Neural cell (in vitro differentiated cells): ENCODE measurements at regions not wholly inside any gene's neighbourhood (a gene's known extent, or its start where the extent isn't known, plus 50 kb on each side); places are given as distances from the start of the nearest gene placed in this dataset.
A peak's percentile ranks its signal among the peaks of the same experiment; 100 is the strongest.

Source experiments
- H2AFZ ChIP-seq: fragments of 200-600, 300-800 bp; sonication (generic), shearing (Covaris generic); 2 replicates; pipeline ENCODE4 v1.6.0; 2014; ENCODE audit warnings: low read depth, mild to moderate bottlenecking, antibody characterized with exemption, low read length, moderate library complexity
- H3F3A ChIP-seq: fragments of 200-600 bp; shearing (Covaris generic); 2 replicates; pipeline ENCODE4 v1.6.1; 2016; ENCODE audit warnings: mild to moderate bottlenecking, moderate library complexity, mixed read lengths, antibody characterized with exemption, low read length; ENCODE audit not compliant: insufficient read depth, poor library complexity, severe bottlenecking
- H3K27ac ChIP-seq: fragments of 200-600, 300-800 bp; sonication (generic), shearing (Covaris generic); 2 replicates; pipeline ENCODE4 v1.5.1; 2014; ENCODE audit warnings: mild to moderate bottlenecking, low read length, moderate library complexity
- H3K27me3 ChIP-seq: fragments of 300-800, 200-600 bp; sonication (generic), shearing (Covaris generic); 2 replicates; pipeline ENCODE4 v1.6.0; 2014; ENCODE audit warnings: mild to moderate bottlenecking, low read depth, low read length, moderate library complexity; ENCODE audit not compliant: insufficient read depth
- H3K36me3 ChIP-seq: fragments of 300-800, 200-600 bp; sonication (generic), shearing (Covaris generic); 2 replicates; pipeline ENCODE4 v1.5.1; 2014; ENCODE audit warnings: mild to moderate bottlenecking, antibody characterized with exemption, low read length, moderate library complexity; ENCODE audit not compliant: insufficient read depth
- H3K4me2 ChIP-seq: fragments of 300-800, 200-600 bp; sonication (generic), shearing (Covaris generic); 2 replicates; pipeline ENCODE4 v1.6.0; 2014; ENCODE audit warnings: mild to moderate bottlenecking, low read length
- H3K4me3 ChIP-seq: fragments of 300-800, 200-600 bp; sonication (generic), shearing (Covaris generic); 2 replicates; pipeline ENCODE4 v1.5.1; 2014; ENCODE audit warnings: mild to moderate bottlenecking, low read length, moderate library complexity
- H3K79me2 ChIP-seq: fragments of 200-600 bp; shearing (Covaris generic); replicated peaks from 2 replicates; pipeline ENCODE4 v1.6.0; 2014; ENCODE audit warnings: mild to moderate bottlenecking, low read length, moderate library complexity; ENCODE audit not compliant: insufficient read depth
- H3K9ac ChIP-seq: fragments of 300-800, 200-600 bp; sonication (generic), shearing (Covaris generic); 2 replicates; pipeline ENCODE4 v1.6.1; 2016; ENCODE audit warnings: mild to moderate bottlenecking, low read length, mixed read lengths
- H3K9me2 ChIP-seq: fragments of 200-600 bp; shearing (Covaris generic); 2 replicates; pipeline ENCODE4 v1.6.1; 2016; ENCODE audit warnings: mild to moderate bottlenecking, low read length, mixed read lengths; ENCODE audit not compliant: insufficient read depth
- H3K9me3 ChIP-seq: fragments of 200-600, 300-800 bp; sonication (generic), shearing (Covaris generic); 2 replicates; pipeline ENCODE4 v1.6.1; 2016; ENCODE audit warnings: mild to moderate bottlenecking, mixed run types, low read length, moderate library complexity, mixed read lengths
- H4K20me1 ChIP-seq: fragments of 200-600 bp; shearing (Covaris generic); 2 replicates; pipeline ENCODE4 v1.6.1; 2016; ENCODE audit warnings: mild to moderate bottlenecking, mixed run types; ENCODE audit not compliant: insufficient read depth
- CTCF ChIP-seq: fragments of 450-650 bp; IDR thresholded peaks from 2 replicates; pipeline ENCODE4 v1.5.1; 2014; ENCODE audit warnings: antibody characterized with exemption, mild to moderate bottlenecking, moderate library complexity; ENCODE audit not compliant: poor library complexity, severe bottlenecking
- EP300 ChIP-seq: fragments of 450-650 bp; conservative IDR thresholded peaks from 2 replicates; pipeline ENCODE4 v1.6.1; 2014; ENCODE audit warnings: antibody characterized with exemption, mild to moderate bottlenecking, moderate library complexity; ENCODE audit not compliant: poor library complexity, severe bottlenecking
- EZH2 ChIP-seq: fragments of 200-600, 300-800 bp; shearing (Covaris generic), sonication (generic); IDR thresholded peaks from 2 replicates; pipeline ENCODE4 v1.6.1; 2014; ENCODE audit warnings: antibody characterized with exemption, low read length, borderline replicate concordance, mild to moderate bottlenecking; ENCODE audit not compliant: insufficient read depth, poor library complexity, severe bottlenecking
- MXI1 ChIP-seq: fragments of 450-650 bp; conservative IDR thresholded peaks from 2 replicates; pipeline ENCODE4 v1.6.1; 2014; ENCODE audit warnings: antibody characterized with exemption, mild to moderate bottlenecking; ENCODE audit not compliant: poor library complexity, severe bottlenecking
- POLR2AphosphoS5 ChIP-seq: IDR thresholded peaks from 2 replicates; pipeline ENCODE4 v1.6.1; 2012
- RAD21 ChIP-seq: fragments of 450-650 bp; conservative IDR thresholded peaks from 2 replicates; pipeline ENCODE4 v1.6.1; 2014; ENCODE audit warnings: antibody characterized with exemption, mild to moderate bottlenecking, moderate library complexity
- REST ChIP-seq: IDR thresholded peaks from 2 replicates; pipeline ENCODE4 v1.6.1; 2012; ENCODE audit warnings: borderline replicate concordance
- SMC3 ChIP-seq: fragments of 450-650 bp; conservative IDR thresholded peaks from 2 replicates; pipeline ENCODE4 v1.6.1; 2014; ENCODE audit warnings: antibody characterized with exemption, mild to moderate bottlenecking, moderate library complexity; ENCODE audit not compliant: poor library complexity
- TAF1 ChIP-seq: IDR thresholded peaks from 2 replicates; pipeline ENCODE4 v1.6.1; 2012; ENCODE audit warnings: low read depth

GRCh38 chr16:51820176-51820575, 669.1 kb upstream of the SALL1 start:
- TF ChIP-seq REST, result no peak
- H3K36me3 ChIP-seq, result no peaks in the 10 kb centered on the region
- H3K4me3 ChIP-seq, result no peak overlapping the region
- H3K9me3 ChIP-seq, result no peaks in the 10 kb centered on the region
- no peaks in the 10 kb centered on the region for H3K9me2 ChIP-seq
- no peak overlapping the region for H3K9ac ChIP-seq
- H3K4me2 ChIP-seq, result no peak overlapping the region
- no peak overlapping the region for H2AFZ ChIP-seq
- no peaks in the 10 kb centered on the region for H3K79me2 ChIP-seq
- H3F3A ChIP-seq, result no peaks in the 10 kb centered on the region
- no peaks in the 10 kb centered on the region for H4K20me1 ChIP-seq
- no peaks in the 10 kb centered on the region for H3K27me3 ChIP-seq
- H3K27ac ChIP-seq, result no peak overlapping the region

- H3K9ac ChIP-seq, result no peak overlapping the region
- TF ChIP-seq EP300 (no peak), CTCF (peak; percentile 21)
- no peak overlapping the region for H3K4me2 ChIP-seq
- H3K79me2 ChIP-seq, result no peaks in the 10 kb centered on the region
- H4K20me1 ChIP-seq, result no peaks in the 10 kb centered on the region
- no peaks in the 10 kb centered on the region for H3K27me3 ChIP-seq
- H3K27ac ChIP-seq, result no peak overlapping the region
- no peak overlapping the region for H2AFZ ChIP-seq
- H3F3A ChIP-seq, result no peaks in the 10 kb centered on the region
- H3K36me3 ChIP-seq, result no peaks in the 10 kb centered on the region
- no peaks in the 10 kb centered on the region for H3K9me2 ChIP-seq
- no peaks in the 10 kb centered on the region for H3K9me3 ChIP-seq
- H3K4me3 ChIP-seq, result no peak overlapping the region
These were observed 667.4 kb upstream of the SALL1 start for GRCh38 chr16:51818342-51818944.

GRCh38 chr16:51816929-51817328, 665.9 kb upstream of the SALL1 start:
- Histone ChIP-seq H3K27me3 (no peaks in the 10 kb centered on the region), H3K79me2 (no peaks in the 10 kb centered on the region), H3K9ac (no peak overlapping the region), H3K4me2 (no peak overlapping the region), H3K9me3 (no peaks in the 10 kb centered on the region), H3K9me2 (no peaks in the 10 kb centered on the region), H3K36me3 (no peaks in the 10 kb centered on the region), H3K27ac (no peak overlapping the region), H3F3A (no peaks in the 10 kb centered on the region), H2AFZ (no peak overlapping the region), H3K4me3 (no peak overlapping the region), H4K20me1 (no peaks in the 10 kb centered on the region)
- no peak for TF ChIP-seq RAD21
- no peak for TF ChIP-seq EZH2
- no peak for TF ChIP-seq POLR2AphosphoS5
- no peak for TF ChIP-seq SMC3
- no peak for TF ChIP-seq EP300
- no peak for TF ChIP-seq REST
- TF ChIP-seq TAF1, result no peak
- TF ChIP-seq CTCF, result no peak
- TF ChIP-seq MXI1, result no peak
